K562 (cell line): ENCODE measurements at regions not wholly inside any gene's neighbourhood (a gene's known extent, or its start where the extent isn't known, plus 50 kb on each side); places are given as distances from the start of the nearest gene placed in this dataset.

Experiments
- BRD4 ChIP-seq: fragments of 200-600 bp; sonication (generic); IDR thresholded peaks from 2 replicates; pipeline ENCODE4 v1.6.1; 2017; ENCODE audit warnings: inconsistent platforms
- CEBPB ChIP-seq: fragments of 450-650 bp; IDR thresholded peaks from 2 replicates; pipeline ENCODE4 v1.6.1; 2016; ENCODE audit warnings: missing genetic modification characterization, missing compliant biosample characterization
- CTCF ChIP-seq, 3 experiments: IDR thresholded peaks in 2 of 3; conservative IDR thresholded peaks in 1 of 3; 2 replicates each; pipeline ENCODE4 v1.5.1; 2011 to 2012; ENCODE audit warnings: low read length in 3 of 3, mild to moderate bottlenecking in 3 of 3, control low read depth in 2 of 3, improper control_type of control experiment in 1 of 3, inconsistent platforms in 1 of 3, low read depth in 1 of 3, mixed read lengths in 1 of 3, moderate library complexity in 1 of 3; ENCODE audit not compliant: insufficient read depth in 2 of 3
- NFYB ChIP-seq: IDR thresholded peaks from 2 replicates; pipeline ENCODE4 v1.6.1; 2011; ENCODE audit warnings: mild to moderate bottlenecking, moderate library complexity; ENCODE audit not compliant: insufficient read length; ENCODE audit errors: extremely low read depth
- POLR2A ChIP-seq: fragments of 450-650 bp; conservative IDR thresholded peaks from 2 replicates; pipeline ENCODE4 v1.6.1; 2016
- ZBTB7A ChIP-seq: IDR thresholded peaks from 2 replicates; pipeline ENCODE4 v1.6.1; 2011; ENCODE audit warnings: low read depth, mild to moderate bottlenecking, low read length, moderate library complexity, borderline replicate concordance; ENCODE audit not compliant: control insufficient read depth
- ZNF407 ChIP-seq: fragments of 450-650 bp; IDR thresholded peaks from 2 replicates; pipeline ENCODE4 v1.6.1; 2016; ENCODE audit warnings: low read depth
- ZNF586 ChIP-seq: fragments of 450-650 bp; formaldehyde crosslinking; conservative IDR thresholded peaks from 2 replicates; pipeline ENCODE4 v1.4.0; 2020; ENCODE audit warnings: mild to moderate bottlenecking, moderate library complexity
- ZNF699 ChIP-seq: fragments of 250-450 bp; sonication (Bioruptor Pico); IDR thresholded peaks from 2 replicates; pipeline ENCODE4 v1.8.0; 2021; ENCODE audit warnings: mild to moderate bottlenecking, moderate library complexity; ENCODE audit not compliant: insufficient replicate concordance

GRCh38 chr1:83077411-83077810 lies 921.5 kb downstream of the TTLL7 start:
- TF ChIP-seq ZNF699 (CRISPR knock-in tag) (no peak), NFYB (no peak), ZBTB7A (no peak), POLR2A (no peak), CEBPB (tag) (no peak), BRD4 (no peak), ZNF586 (CRISPR knock-in tag) (no peak), CTCF (IDR thresholded peaks at IDR 0.05 in 2 of 3, conservative IDR thresholded peaks at IDR 0.05 in 1 of 3; ENCODE audit: insufficient read depth in 2 of 3, low read depth in 1 of 3, low read length in 3 of 3) (no peak), ZNF407 (no peak)
